ENCODE measurements at regions not wholly inside any gene's neighbourhood (a gene's known extent, or its start where the extent isn't known, plus 50 kb on each side); places are given as distances from the start of the nearest gene placed in this dataset.

- no peaks in the 10 kb centered on the region for H3K36me3 ChIP-seq
- H3K27me3 ChIP-seq: no peaks in the 10 kb centered on the region
- H3K4me1 ChIP-seq: no peaks in the 10 kb centered on the region
- ATAC-seq (no peak), FAIRE-seq (no peak), DNase-seq (no peak)
- H3K9me3 ChIP-seq: no peaks in the 10 kb centered on the region
- no peak overlapping the region for H3K27ac ChIP-seq
- WGBS, 2 donors: 76 to 80% methylated on average over 1 of the region's 1 CpG
- no peak overlapping the region for H3K4me3 ChIP-seq
- intact Hi-C loops (cut with DNase I): no loop called here
- TF ChIP-seq CTCF (IDR thresholded peaks at IDR 0.05): no peak
These were observed 241.0 kb upstream of the EYS start for GRCh38 chr6:65948062-65948461.

- no peak overlapping the region for H3K4me3 ChIP-seq
- H3K36me3 ChIP-seq: no peaks in the 10 kb centered on the region
- WGBS, 2 donors: 47 to 62% methylated on average over 3 of the region's 3 CpGs
- no peaks in the 10 kb centered on the region for H3K4me1 ChIP-seq
- DNase-seq: no peak
- no peak for ATAC-seq
- no peak for TF ChIP-seq CTCF (IDR thresholded peaks at IDR 0.05)
- no peaks in the 10 kb centered on the region for H3K9me3 ChIP-seq
- FAIRE-seq: no peak
- H3K27ac ChIP-seq: no peak overlapping the region
- H3K27me3 ChIP-seq: no peaks in the 10 kb centered on the region
- intact Hi-C loops (cut with DNase I): no loop called here
These were observed 236.5 kb upstream of the EYS start for GRCh38 chr6:65943548-65943947.

- 59 to 63% methylated on average over 3 of the region's 3 CpGs for WGBS, 2 donors
- ATAC-seq: no peak
- intact Hi-C loops (cut with DNase I): no loop called here
- FAIRE-seq: no peak
- no peak overlapping the region for H3K27ac ChIP-seq
- H3K36me3 ChIP-seq: no peaks in the 10 kb centered on the region
- DNase-seq: no peak
- no peak for TF ChIP-seq CTCF (IDR thresholded peaks at IDR 0.05)
- H3K27me3 ChIP-seq: no peaks in the 10 kb centered on the region
- H3K4me3 ChIP-seq: no peak overlapping the region
- H3K9me3 ChIP-seq: no peaks in the 10 kb centered on the region
- H3K4me1 ChIP-seq: no peaks in the 10 kb centered on the region
These were observed 236.0 kb upstream of the EYS start for GRCh38 chr6:65943051-65943450.

- ATAC-seq: no peak
- intact Hi-C loops (cut with DNase I): no loop called here
- FAIRE-seq: no peak
These were observed 231.0 kb upstream of the EYS start for GRCh38 chr6:65938000-65938399.

GRCh38 chr6:65935412-65935811 is 228.4 kb upstream of the EYS start:
- intact Hi-C loops (cut with DNase I): no loop called here
- Histone ChIP-seq H3K4me1 (no peaks in the 10 kb centered on the region), H3K9me3 (no peaks in the 10 kb centered on the region), H3K27me3 (no peaks in the 10 kb centered on the region), H3K27ac (no peak overlapping the region), H3K4me3 (no peak overlapping the region), H3K36me3 (no peaks in the 10 kb centered on the region)
- TF ChIP-seq CTCF (IDR thresholded peaks at IDR 0.05): no peak
- DNase-seq (no peak), ATAC-seq (no peak), FAIRE-seq (no peak)
- 65 to 69% methylated on average over 1 of the region's 1 CpG for WGBS, 2 donors

More at GRCh38 chr6:65938000-65938399, 231.0 kb upstream of the EYS start:
- WGBS, 2 donors: 58 to 65% methylated on average over 2 of the region's 2 CpGs
- no peak overlapping the region for H3K27ac ChIP-seq
- DNase-seq: peak in 1 of 6 donors; percentile 14
- H3K4me3 ChIP-seq: no peak overlapping the region
- no peaks in the 10 kb centered on the region for H3K36me3 ChIP-seq
- no peak for TF ChIP-seq CTCF (IDR thresholded peaks at IDR 0.05)
- no peaks in the 10 kb centered on the region for H3K27me3 ChIP-seq
- H3K4me1 ChIP-seq: no peaks in the 10 kb centered on the region
- H3K9me3 ChIP-seq: no peaks in the 10 kb centered on the region

Data from pancreas (tissue), 10 donors.